WI38 (cell line): ENCODE measurements at regions not wholly inside any gene's neighbourhood (a gene's known extent, or its start where the extent isn't known, plus 50 kb on each side); places are given as distances from the start of the nearest gene placed in this dataset.

Source experiments
- H3K4me3 ChIP-seq: 2 replicates; pipeline ENCODE4 v1.5.1; 2011; ENCODE audit warnings: low read depth, mild to moderate bottlenecking, control low read depth, low read length
- CTCF ChIP-seq: IDR thresholded peaks from 2 replicates; pipeline ENCODE4 v1.5.1; 2012; ENCODE audit warnings: low read depth, mild to moderate bottlenecking, control low read depth, low read length

- H3K4me3 ChIP-seq = no peak overlapping the region
- no peak for TF ChIP-seq CTCF
Measured at GRCh38 chr7:126185959-126186580, 1066.7 kb downstream of the GRM8 start.

DNA sequence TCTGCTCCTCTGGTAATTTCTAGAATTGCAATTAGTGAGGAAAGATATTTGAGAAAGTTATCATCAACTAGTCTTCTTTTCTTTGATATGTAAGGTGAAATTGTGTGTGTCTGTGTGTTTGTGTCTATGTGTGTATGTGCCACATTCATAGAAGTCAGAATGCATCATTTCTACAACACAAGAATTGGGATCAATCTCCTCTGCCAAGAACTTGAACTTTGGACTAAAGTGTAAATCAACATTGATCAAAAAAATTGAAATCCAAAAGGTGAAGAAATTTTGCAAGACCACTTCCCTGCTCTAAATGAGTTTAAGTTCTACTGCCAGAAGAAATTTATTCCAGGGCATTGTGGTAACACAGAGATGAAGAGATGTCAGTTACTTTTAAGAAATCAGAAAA is 1072.8 kb downstream of the GRM8 start:
- H3K4me3 ChIP-seq = no peak overlapping the region

DNA sequence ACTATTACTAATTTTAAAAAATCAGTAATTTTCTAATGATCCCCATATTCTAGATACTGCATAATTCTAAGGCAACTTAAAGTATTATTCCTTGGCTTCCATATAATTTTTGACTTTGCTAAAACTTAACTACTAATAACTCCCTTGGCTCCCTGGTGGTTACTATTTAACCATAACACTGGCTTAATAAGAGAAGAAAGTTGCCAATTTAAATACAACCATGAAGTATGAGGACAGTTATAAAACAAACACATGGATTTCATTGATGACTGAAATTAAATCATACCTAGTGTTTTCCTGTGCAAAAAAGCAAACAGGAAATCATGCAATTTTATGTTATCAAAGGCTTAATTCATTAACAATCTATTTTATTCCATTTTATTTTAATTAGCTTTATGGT is 1073.9 kb downstream of the GRM8 start:
- TF ChIP-seq CTCF = no peak
- H3K4me3 ChIP-seq = no peak overlapping the region

More for the DNA sequence above, 1072.8 kb downstream of the GRM8 start:
- no peak for TF ChIP-seq CTCF

DNA sequence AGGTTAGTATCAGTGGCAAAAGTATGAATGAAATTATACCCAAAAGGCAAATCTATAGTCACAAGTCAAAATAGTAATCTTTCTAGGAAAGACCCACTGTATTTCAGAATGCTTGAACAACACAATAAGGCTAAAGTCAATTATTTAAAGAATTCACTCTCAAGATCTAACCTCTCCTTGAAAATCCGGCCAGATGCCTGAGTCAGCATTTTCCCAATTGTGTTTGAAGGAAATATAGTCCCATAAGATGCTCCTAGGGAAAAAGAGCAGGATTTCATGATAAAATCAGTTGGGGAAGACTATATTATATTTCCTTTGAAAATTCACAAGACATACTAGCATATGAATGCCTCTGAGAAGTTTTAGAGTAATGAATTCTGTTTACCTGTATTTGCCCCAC is 1075.0 kb downstream of the GRM8 start:
- no peak for TF ChIP-seq CTCF
- no peak overlapping the region for H3K4me3 ChIP-seq

DNA sequence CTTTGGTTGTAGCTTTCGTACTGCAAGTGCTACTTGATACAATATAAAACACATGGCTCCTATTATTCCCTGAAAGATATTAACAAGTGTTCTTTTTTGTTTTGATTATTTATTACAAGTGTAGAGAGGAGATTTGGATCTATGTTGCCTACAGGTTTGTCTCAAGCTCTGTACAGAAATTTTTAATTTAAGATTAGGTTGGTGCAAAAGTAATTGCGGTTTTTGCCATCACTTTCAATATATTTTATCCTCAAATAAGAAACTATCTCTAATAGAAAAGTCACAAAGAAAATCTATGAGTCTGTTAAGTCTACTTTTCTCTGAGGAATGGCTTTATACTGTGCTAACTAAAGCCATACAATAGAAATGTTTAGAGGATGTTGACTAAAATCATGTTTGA is 1086.1 kb downstream of the GRM8 start:
- H3K4me3 ChIP-seq = no peak overlapping the region
- no peak for TF ChIP-seq CTCF

- TF ChIP-seq CTCF = no peak
Measured at GRCh38 chr7:126163647-126164046, 1089.1 kb downstream of the GRM8 start.

DNA sequence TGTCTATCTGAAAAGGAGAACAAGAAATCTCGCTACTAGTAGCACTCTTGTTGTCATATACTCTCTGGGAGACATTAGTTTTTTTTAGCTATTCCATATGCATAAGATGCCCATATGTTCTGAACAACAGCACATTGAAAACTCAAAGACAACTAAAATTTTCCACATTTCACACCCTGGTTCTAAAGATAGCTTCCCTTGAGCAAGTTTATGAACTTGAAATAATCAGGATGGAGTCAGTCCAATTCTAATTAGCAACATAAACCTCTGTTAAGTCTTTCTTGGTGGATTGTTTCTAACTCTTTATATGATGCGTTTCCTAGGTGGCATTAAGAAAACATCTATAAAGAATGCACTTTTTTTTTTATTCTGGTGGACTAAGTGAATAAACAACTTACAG is 1095.3 kb downstream of the GRM8 start:
- no peak for TF ChIP-seq CTCF
- no peak overlapping the region for H3K4me3 ChIP-seq

More at GRCh38 chr7:126163647-126164046, 1089.1 kb downstream of the GRM8 start:
- no peak overlapping the region for H3K4me3 ChIP-seq
